Activated CD8-positive, alpha-beta memory T cell treated with anti-CD3 and anti-CD28 coated beads, Interleukin-2, amount 50 U/mL, for 4 hours (primary cell): ENCODE measurements at regions not wholly inside any gene's neighbourhood (a gene's known extent, or its start where the extent isn't known, plus 50 kb on each side); places are given as distances from the start of the nearest gene placed in this dataset.
"Not testable (repeated sequence)": the region's sequence is repeated elsewhere in the genome, so short reads cannot be mapped to it uniquely, and the experiment has no call there.

Experiments
- DNase-seq: peaks from one replicate; pipeline ENCODE4 v3.0.0-alpha.2; 2020

DNA sequence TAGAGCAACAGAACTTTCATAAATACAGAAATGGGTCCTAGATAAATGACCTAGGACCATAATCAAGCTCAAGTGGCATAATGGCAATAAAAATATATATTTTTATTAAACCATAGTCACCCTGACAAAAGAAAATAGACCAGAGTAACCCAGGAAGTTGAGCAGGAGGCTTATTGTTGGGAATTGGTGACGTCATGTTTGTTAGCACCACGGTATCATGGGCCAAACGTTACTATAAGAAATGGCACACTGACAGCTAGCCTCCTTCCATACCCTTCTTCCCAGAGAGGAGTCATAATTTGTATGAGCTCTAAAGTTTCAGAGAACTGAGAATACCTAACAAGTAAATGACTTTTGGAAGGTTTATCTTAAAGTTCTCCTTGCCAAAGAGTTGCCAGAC, 1698.2 kb downstream of the REEP3 start:
- DNase-seq, result no peak

DNA sequence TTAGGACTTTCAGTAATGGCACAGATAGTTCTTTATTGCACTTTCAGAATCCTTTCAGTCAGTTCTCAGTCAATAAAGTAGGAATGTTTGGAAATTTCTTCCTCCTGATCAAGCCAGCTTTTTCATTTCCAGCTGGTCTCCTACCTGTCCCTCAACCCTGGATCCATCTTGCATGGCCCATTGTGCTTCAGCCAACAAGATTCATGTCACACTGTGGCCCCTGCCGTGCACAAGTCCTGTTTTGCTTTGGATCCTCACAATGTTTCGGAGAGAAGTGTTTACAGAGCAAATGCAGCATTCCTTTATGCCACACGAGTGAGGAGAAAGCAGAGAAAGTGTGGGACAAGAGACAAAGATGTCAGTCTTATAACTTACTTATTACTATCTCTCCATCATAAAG, 1694.7 kb upstream of the LRRTM3 start:
- no peak for DNase-seq

DNA sequence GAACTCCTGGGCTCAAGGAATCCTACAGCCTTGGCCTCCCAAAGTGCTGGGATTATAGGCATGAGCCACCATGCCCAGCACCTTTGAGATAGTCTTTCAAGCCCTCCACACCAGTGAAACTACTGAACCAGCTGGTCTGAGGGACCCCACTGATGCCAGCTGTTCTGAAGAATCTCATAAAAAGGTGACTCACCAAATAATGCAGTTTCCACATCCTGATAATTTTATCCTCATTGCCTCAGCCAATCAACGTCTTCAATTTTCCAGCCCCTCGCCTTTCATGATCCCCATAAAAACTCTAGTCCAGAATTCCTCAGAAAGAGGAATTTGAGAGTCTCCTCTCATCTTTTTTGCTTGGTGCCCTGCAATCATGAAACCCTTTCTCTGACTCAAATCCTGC, 1691.6 kb upstream of the LRRTM3 start:
- no peak for DNase-seq

DNA sequence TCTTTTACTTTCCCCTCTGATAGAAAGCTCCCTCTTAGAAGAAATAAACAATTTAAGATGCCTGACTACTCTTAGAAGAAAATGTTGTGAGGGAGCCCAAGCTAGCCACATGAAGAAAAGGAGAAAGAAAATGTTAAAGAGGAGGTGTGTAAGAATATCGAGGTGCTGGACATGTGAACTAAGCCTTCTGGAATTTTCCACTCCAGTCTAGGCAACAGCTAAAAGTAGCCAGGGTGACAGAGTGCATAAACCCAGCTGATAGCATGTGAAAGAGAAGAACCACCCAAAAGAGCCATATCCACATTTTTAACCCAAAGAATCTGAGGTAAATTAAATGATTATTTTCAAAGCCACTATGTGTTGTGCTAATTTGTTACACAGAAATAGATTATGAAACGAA, 1690.6 kb upstream of the LRRTM3 start:
- no peak for DNase-seq

DNA sequence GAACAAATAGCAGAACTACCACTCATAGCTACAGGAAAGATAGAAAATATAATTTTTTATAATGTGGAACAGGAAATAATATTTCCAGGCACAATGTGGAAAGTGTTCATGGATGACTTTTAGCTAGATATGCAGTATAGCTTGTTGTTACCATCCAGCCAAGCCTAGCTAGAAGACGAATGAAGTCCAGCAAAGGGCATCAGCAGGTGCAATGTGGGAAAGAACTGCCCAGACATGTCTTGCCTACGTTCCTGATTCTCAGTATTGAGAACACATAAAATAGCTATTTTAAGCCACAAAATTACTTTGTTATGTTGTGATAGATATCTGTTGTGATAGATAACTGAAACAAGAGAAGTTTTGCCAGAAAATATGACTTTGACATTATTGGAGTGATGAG, 1690.0 kb upstream of the LRRTM3 start:
- DNase-seq, result no peak

DNA sequence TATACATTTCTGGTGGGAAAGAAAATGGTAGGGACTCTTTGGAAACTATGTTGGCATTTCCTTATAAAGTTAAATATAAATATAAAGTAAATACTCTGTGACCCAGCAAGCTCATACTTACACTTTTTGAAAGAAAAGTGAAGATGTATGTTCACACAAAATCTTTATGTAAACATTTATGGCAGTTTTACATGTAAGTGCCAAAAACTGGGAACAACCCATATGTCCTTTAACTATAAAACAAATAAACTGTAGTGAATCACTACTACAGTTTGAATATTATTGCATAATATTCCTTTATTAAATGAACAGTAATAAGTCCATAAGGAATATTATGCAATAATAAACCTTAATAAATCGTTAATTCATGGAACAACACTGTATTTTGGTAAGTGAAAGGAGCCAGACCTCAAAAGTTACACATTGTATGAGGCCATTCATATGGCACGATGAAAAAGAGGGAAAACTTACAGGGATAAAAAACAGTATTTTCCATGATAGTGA, 1660.3 kb upstream of the LRRTM3 start:
- no peak for DNase-seq

DNA sequence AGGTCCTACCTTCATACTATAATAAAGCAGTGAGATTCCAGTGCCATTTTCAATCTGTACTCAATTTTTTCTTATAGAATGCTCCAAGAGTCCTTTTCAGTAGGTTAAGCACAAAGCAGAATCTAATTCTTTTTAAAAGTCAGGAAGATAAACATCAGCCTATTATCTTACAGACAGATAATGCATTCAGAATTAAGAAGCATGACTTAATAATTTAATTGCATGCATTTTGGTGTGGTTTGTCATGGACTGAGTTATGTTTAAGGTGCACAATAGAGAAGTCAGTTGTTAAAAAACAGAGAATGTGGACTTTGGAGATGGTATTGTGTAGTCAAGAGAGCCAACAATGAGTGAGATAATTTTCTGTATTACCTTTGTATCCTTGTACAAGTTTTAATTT, 1656.3 kb upstream of the LRRTM3 start:
- not testable (repeated sequence) for DNase-seq

DNA sequence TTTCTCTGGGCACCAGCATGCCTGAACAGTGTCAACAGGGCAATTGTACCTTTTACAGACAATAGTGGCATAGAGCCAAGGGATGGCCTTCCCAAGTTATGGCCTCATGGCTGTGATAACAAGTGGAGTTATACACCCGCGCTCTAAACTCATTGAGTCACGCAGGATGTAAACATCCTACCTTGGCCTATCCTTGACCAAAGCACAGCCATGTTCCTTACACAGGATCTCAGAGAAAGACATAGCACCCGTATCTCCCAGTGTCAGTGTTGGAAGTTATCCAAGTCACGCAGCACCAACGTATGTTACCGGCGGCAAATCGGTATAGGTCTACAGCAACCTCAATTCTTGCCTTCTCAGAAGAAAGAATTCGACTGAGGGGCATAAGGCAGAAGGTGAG, 1654.9 kb upstream of the LRRTM3 start:
- no peak for DNase-seq

DNA sequence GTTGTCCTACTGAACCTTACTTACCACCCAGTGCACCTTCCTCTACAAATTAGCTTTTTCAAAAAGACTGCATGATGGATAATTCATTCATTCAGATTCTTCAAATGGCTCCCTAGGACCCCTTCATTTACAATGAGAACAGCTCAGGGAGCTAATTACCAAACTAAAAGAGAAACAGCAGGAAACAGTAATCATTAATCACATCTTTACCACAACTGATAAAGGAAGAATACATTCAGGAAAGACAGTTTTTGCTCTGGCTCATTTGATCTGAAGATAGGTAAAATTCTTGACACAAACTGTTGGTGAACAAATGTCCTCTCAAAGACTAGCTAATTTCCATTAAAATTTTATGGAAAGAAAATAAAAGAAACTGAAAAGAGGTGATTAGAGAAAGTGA, 1652.7 kb upstream of the LRRTM3 start:
- no peak for DNase-seq

DNA sequence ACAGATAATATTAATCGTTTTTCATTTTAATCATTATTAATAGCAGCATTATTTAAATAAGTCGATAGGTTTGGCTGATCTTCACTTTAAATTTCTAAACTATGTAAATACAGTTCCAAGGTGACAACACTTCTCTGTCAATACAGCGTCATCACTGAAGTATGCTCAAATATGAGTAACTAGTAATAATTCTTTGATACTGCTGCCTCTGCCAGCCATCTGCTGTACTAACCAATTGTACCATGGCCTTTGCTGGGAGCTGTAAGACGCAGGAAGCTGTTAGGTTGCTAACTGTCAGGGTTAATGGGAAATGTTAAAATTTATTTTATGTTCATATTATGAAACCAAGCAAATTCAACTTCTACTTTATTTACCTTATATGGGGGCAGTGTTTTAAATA, 1650.5 kb upstream of the LRRTM3 start:
- no peak for DNase-seq

DNA sequence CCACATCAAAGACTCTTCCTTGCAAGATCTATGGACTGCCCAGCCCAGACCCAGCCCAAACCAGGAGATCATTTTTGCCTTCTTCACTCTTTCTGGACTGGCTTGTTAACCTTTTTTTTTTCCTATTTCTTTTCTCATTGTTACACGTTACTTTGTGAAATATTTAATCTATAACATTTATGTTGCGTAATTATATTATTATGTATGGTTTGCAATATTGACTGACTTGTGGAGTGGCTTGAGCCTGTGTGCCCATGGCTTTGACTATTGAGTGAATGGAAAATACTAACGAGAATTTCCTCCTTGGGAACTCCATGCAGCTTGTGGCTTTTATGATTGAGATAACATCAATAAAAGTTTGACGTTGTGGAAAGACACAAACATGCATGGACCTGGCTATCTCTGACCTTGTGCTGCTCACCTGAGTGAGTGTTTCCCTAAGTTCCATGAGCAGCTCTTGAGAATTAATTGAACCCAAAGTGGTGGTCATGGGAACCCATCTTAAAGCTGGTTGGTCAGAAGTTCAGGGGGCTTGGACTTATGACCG, 1641.3 kb upstream of the LRRTM3 start:
- no peak for DNase-seq

DNA sequence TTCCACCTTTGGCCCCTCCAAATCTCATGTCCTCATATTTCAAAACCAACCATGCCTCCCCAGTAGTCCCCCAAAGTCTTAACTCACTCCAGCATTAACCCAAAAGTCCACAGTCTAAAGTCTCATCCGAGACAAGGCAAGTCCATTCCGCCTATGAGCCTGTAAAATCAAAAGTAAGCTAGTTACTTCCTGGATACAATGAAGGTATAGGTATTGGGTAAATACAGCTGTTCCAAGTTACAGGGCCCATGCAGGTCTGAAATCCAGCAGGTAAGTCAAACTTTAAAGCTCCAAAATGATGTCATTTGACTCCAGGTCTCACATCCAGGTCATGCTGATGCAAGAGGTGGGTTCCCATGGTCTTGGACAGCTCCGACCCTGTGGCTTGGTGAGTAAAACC, 1640.1 kb upstream of the LRRTM3 start:
- DNase-seq, result not testable (repeated sequence)

DNA sequence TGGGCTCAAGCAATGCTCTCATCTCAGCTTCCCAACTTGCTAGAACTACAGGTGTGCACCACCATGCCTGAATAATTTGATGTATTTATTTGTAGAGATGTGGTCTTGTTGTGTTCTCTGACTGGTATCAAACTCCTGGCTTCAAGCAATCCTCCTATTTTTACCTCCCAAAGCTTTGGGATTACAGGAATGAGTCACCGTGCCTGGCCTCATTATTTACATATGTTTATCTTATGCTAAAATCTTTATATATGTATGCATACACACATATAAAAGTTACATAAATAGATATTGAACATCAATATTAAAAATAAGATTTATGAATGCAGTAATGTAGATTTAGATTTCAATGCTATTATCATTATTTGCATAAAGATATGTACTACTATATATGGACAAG, 1634.5 kb upstream of the LRRTM3 start:
- DNase-seq, result no peak

DNA sequence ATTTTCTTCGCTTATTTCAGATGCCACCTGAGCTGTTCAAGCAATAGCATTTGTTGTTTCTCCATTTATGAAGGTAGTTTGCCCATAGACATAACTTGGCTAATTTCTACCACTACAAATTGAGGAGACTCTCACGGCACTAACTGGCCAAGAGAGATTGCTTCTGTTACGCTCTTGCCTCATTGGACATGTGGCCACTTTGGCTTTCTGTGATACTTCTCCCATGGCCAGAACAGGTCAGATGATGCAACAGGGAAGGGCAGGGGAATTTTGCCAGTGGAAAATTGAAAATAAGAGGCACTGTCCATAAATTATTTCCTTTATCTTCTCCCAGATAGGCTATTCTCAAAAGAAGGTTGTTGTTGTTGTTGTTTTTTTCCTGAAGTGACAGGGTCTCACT, 1633.3 kb upstream of the LRRTM3 start:
- no peak for DNase-seq

DNA sequence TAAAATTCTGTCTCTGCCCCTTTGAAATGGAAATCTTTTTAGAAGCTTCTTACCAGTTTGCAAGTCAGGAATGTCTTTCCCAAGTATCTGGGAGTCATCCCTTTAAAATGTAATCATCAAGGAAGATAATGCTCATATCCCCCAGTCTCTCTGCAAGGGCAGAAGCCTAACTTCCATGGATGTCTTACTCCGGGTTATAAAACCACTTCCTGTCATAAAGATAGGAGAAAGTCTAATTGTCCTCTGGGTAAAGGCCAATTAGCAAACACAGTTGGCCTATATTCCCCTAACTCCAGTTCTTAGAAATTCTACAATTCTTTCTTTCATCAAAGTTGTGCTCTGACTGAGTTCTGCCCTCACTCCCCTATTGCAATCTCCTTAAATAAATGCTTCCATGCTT, 1631.5 kb upstream of the LRRTM3 start:
- DNase-seq, result no peak

DNA sequence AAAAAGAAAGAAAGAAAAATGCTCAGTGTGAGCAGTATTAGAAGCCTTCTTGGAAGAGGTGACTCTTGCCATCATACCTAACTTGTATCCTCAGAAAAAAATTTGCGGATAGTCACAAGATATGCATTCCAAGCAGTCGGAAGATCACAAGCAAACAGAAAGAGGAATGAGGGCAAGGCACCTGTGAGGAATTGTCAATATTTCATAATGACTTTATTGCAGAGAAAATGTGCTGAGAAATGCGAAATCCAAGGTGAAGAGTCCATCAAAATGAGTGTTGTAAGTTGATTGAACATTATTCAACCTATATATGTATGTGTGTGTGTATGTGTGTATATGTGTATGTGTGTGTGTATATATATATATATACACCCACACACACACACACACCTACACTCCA, 1624.7 kb upstream of the LRRTM3 start:
- no peak for DNase-seq

DNA sequence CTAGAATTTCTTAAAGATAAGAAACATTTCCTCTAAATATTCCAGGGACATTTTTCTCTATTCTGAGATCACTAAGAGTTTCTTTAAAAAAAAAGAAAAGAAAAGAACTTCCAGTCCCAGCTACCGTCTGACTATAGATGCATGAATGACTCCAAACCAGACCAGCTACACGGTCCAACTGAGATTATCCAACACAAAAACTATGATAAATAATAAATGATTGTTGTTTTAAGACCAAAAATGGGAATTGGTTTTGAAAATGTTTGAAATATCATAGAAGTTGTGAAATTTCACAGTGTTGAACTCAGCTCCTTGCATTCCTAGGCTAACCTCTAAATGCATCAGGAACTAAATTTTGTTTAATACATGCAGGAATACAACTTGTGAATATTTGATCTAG, 1619.6 kb upstream of the LRRTM3 start:
- DNase-seq, result no peak

DNA sequence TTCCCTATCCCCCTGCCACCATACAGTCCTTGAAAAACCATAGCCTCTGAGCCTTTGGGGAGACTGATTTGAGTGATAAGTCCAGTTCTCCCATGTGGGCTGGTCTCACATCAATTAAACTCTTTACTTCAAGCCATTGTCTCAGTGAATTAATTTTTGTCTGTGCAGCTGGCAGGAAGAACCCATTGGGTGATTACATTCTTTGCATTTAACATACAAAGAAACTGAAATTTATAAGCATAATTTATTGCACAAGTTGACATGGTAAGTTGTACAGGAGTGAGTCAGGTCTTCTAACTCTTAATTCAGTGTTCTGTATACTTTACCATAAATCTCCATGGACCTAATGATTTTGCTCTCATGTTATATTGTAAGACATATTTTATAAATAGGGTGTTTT, 1613.0 kb upstream of the LRRTM3 start:
- DNase-seq, result no peak

DNA sequence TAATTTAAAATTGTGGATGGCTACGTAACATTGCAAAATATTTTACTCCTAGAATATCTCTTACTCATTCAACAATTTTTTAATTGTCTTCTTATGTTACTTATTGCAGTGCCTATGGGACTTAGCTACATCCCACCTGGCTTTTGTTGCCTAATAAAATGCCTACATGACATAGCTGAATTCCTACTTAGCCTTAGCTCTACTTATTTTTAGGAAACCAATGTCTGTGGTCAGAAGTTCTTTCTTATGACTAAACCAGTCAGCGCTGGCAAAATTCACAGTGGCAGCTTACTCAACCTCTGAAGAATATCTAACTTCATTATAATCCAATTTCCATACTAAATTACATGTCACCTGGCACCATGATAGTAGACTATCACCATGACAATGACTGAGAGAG, 1612.4 kb upstream of the LRRTM3 start:
- no peak for DNase-seq

DNA sequence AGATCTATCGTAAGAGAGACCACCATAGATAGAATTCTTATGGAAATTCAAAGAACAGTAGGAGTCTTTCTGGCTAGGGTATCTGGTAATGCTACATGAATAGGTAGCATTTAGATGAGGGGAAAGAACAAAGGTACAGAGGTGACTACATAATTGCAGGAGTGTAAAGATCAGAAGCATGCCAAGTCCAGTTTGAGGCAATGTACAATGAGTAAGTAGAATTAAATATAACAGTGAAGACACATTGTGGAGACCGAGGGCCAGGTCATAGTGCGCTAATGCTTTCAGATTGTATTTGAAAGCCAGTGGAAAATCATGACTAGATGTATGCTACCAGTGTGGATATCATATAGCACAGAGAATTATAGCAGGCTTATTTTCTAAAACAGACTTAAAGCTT, 1611.6 kb upstream of the LRRTM3 start:
- DNase-seq, result no peak

DNA sequence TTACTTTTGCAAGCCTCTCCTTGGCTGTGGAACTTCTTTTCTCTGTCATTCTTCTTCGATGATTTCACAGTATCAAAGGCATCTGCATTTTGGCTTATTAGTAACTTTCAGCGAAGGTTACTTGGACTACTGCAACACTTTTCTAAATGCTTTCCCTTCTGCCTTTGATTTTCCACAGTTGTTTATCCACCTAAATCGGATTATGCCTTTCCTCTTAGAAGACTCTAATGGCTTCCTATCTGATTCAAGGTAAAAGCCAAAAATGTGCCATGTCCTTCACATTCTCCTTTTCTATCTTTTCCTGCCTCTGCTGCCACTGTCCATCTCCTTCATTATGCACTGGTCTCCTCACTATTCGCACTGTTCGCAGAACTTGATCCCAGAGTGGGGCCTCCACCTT, 1606.3 kb upstream of the LRRTM3 start:
- no peak for DNase-seq

DNA sequence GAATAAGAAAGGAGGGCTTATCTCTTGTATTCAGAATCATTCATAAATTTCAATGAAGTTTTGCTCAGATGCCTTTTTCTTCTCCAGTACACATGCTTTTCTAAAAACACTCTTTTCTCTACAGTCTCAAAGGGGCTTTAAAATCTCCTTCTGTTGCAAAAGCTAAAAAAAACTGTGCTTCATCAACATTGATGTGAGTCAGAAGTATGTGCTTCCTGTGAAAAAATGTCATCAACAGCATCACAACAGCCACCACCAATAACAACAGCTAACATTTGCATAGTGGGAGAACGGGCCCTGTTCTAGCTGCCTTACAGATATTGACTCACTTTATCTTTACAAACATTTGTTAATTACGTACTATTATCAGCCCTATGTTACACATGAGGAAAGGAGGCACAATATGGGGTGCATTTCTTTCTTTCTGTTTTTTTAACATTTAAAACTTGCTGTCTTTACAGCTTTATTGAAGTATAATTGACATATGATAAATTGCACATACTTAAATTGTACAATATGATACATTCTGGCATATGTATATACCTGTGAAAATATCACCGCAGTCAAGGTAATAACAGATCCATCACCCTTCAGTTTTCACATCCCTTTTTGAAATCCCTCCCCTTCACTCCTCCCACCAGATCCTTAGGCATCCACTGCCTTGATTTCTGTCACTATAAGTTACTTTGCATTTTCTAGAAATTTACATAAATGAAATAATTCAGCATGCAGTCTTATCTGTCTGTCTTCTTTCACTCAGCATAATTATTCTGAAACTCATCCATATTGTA, 1605.4 kb upstream of the LRRTM3 start:
- no peak for DNase-seq

DNA sequence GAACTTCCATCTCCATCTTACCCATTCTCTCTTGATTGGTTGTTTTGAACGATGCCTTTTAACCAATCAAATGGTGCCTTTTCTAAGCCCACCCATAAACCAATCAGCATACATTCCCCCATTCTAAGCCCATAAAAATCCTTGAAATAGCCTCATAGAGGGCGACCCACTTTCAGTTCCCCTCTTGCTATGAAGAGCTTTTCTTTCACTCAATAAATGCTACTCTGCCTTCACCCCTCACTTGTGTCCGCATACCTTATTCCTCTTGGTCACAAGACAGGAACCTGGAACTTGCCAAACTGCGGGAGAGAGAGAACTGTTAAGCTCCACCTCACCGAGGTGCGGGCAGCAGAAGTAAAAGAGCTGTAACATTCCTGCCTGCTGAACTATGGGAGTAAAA, 1602.0 kb upstream of the LRRTM3 start:
- no peak for DNase-seq

DNA sequence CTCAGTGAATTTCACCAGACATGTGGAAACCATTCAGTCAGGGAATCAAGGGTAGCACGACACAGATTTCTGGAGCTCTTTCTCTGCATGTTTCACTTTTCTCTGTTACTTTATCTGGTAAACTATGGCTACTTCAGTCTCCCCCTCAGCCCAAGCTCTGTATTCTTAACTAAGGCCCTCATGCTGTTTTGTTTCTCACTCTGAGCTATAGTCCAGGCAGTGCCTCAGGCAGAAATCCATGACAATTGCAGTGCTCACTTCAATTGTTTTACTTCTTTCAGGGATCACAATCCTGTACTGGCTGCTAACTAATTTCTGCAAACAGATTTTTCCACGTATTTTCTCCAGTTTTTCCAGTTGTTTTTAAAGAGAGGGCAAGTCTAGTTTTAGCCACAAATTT, 1599.9 kb upstream of the LRRTM3 start:
- DNase-seq, result no peak

DNA sequence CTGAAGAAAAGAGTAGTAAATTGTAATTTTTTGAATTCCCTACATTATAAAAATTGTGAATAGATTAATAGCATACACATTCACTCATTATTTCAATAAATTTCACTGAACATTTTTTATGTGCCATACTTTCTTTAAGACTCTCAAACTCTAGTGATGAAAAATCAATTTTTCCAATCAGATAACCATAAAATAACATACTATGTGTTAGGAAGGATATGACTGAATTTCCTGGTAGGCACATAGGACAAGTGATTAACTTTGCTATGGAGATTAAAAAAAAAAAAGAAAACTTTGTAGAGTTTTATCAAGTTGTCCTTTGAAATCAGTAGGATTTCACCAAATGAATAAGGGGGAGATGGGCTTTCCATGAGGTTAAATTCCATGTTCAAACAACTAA, 1597.3 kb upstream of the LRRTM3 start:
- no peak for DNase-seq
